MM.1S (cell line): ENCODE measurements at regions not wholly inside any gene's neighbourhood (a gene's known extent, or its start where the extent isn't known, plus 50 kb on each side); places are given as distances from the start of the nearest gene placed in this dataset.

Experiments
- DNase-seq: peaks from one replicate; pipeline ENCODE4 v3.0.0-alpha.2; 2015
- H2AFZ ChIP-seq: fragments of 300-600 bp; sonication (generic); 2 replicates; pipeline ENCODE4 v1.6.0; 2016; ENCODE audit warnings: antibody characterized with exemption, low read length
- H3F3A ChIP-seq: fragments of 300-600 bp; sonication (generic); 2 replicates; pipeline ENCODE4 v1.6.1; 2016; ENCODE audit warnings: mild to moderate bottlenecking, antibody characterized with exemption, low read length, moderate library complexity, mixed read lengths; ENCODE audit not compliant: insufficient read depth
- H3K27ac ChIP-seq: fragments of 300-600 bp; sonication (generic); 2 replicates; pipeline ENCODE4 v1.5.1; 2016; ENCODE audit warnings: mild to moderate bottlenecking, low read length
- H3K27me3 ChIP-seq: fragments of 300-600 bp; sonication (generic); replicated peaks from 2 replicates; pipeline ENCODE4 v1.6.0; 2016; ENCODE audit warnings: low read length; ENCODE audit not compliant: insufficient read depth
- H3K36me3 ChIP-seq: fragments of 300-600 bp; sonication (generic); replicated peaks from 2 replicates; pipeline ENCODE4 v1.6.1; 2016; ENCODE audit warnings: mild to moderate bottlenecking, low read length, mixed read lengths; ENCODE audit not compliant: insufficient read depth
- H3K4me1 ChIP-seq: fragments of 300-600 bp; sonication (generic); 2 replicates; pipeline ENCODE4 v1.6.1; 2016; ENCODE audit warnings: low read length, mixed read lengths
- H3K4me2 ChIP-seq: fragments of 300-600 bp; sonication (generic); 2 replicates; pipeline ENCODE4 v1.6.0; 2016; ENCODE audit warnings: low read depth, low read length
- H3K4me3 ChIP-seq: fragments of 300-600 bp; sonication (generic); 2 replicates; pipeline ENCODE4 v1.5.1; 2016; ENCODE audit warnings: low read length, mixed read lengths
- H3K79me2 ChIP-seq: fragments of 300-600 bp; sonication (generic); 2 replicates; pipeline ENCODE4 v1.6.1; 2016; ENCODE audit warnings: mixed run types, low read length, mixed read lengths
- H3K9ac ChIP-seq: fragments of 300-600 bp; sonication (generic); 2 replicates; pipeline ENCODE4 v1.6.1; 2016; ENCODE audit warnings: low read length, mixed read lengths
- H3K9me2 ChIP-seq: fragments of 300-600 bp; sonication (generic); replicated peaks from 2 replicates; pipeline ENCODE4 v1.6.1; 2016; ENCODE audit warnings: mild to moderate bottlenecking, low read length, mixed read lengths; ENCODE audit not compliant: insufficient read depth
- H3K9me3 ChIP-seq: fragments of 300-600 bp; sonication (generic); replicated peaks from 2 replicates; pipeline ENCODE4 v1.6.1; 2016; ENCODE audit warnings: mild to moderate bottlenecking, low read length, mixed read lengths; ENCODE audit not compliant: insufficient read depth
- H4K20me1 ChIP-seq: fragments of 300-600 bp; sonication (generic); 2 replicates; pipeline ENCODE4 v1.6.1; 2016; ENCODE audit warnings: mild to moderate bottlenecking, low read length, moderate library complexity, mixed read lengths; ENCODE audit not compliant: insufficient read depth
- CTCF ChIP-seq: fragments of 300-600 bp; sonication (generic); IDR thresholded peaks from 2 replicates; pipeline ENCODE4 v1.5.1; 2016; ENCODE audit warnings: antibody characterized with exemption, low read length, mixed read lengths
- EZH2 ChIP-seq: fragments of 300-600 bp; sonication (generic); optimal IDR thresholded peaks from 2 replicates; pipeline ENCODE3; 2017; ENCODE audit warnings: low read depth, mild to moderate bottlenecking, antibody characterized with exemption, low read length, mixed read lengths
- EZH2phosphoT487 ChIP-seq: fragments of 300-600 bp; sonication (generic); IDR thresholded peaks from 2 replicates; pipeline ENCODE4 v1.6.1; 2018; ENCODE audit warnings: antibody characterized with exemption, low read length

- Histone ChIP-seq H3K4me2 (no peak overlapping the region), H3K4me3 (no peak overlapping the region), H3K9me2 (no peaks in the 10 kb centered on the region), H2AFZ (no peak overlapping the region), H3K9ac (no peak overlapping the region), H3K27me3 (no peaks in the 10 kb centered on the region), H3K36me3 (no peaks in the 10 kb centered on the region), H3K9me3 (no peaks in the 10 kb centered on the region), H3K79me2 (no peaks in the 10 kb centered on the region), H3F3A (no peaks in the 10 kb centered on the region), H3K27ac (no peak overlapping the region), H3K4me1 (no peaks in the 10 kb centered on the region), H4K20me1 (no peaks in the 10 kb centered on the region)
- TF ChIP-seq EZH2phosphoT487 (no peak), EZH2 (no peak)
- DNase-seq: no peak
Observed at GRCh38 chr5:30523061-30523460, 670.4 kb upstream of the CDH6 start.

- Histone ChIP-seq H3K27me3 (no peaks in the 10 kb centered on the region), H3K36me3 (no peaks in the 10 kb centered on the region), H3K9me2 (no peaks in the 10 kb centered on the region), H4K20me1 (no peaks in the 10 kb centered on the region), H3K9ac (no peak overlapping the region), H3K4me2 (no peak overlapping the region), H3K4me1 (no peaks in the 10 kb centered on the region), H3K27ac (no peak overlapping the region), H3F3A (no peaks in the 10 kb centered on the region), H2AFZ (no peak overlapping the region), H3K4me3 (no peak overlapping the region), H3K9me3 (no peaks in the 10 kb centered on the region), H3K79me2 (no peaks in the 10 kb centered on the region)
- no peak for TF ChIP-seq EZH2phosphoT487
- no peak for TF ChIP-seq EZH2
- DNase-seq: no peak
Observed at GRCh38 chr5:30505014-30505886, 688.2 kb upstream of the CDH6 start.

DNA sequence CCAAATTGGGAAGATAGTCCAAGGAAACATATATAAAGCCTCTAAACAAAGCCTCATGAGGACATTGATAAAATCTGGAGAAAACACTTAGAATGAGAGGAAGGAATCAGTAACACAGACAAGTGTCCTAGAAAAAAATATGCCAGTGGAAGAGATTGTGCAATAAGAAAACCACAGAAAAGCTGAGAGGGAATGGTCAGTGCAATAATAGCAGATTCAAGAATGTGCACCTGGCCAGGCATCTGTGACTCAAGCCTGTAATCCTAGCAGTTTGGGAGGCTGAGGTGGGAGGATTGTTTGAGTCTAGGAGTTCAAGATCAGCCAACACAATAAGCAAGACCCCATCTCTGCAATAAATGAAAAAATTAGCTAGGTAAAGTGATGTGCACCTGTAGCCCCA, 691.2 kb upstream of the CDH6 start:
- Histone ChIP-seq H3K9me2 (no peaks in the 10 kb centered on the region), H3K4me2 (no peak overlapping the region), H3K27me3 (no peaks in the 10 kb centered on the region), H3K36me3 (no peaks in the 10 kb centered on the region), H3K4me3 (no peak overlapping the region), H2AFZ (no peak overlapping the region), H3K27ac (no peak overlapping the region), H3K4me1 (no peaks in the 10 kb centered on the region), H4K20me1 (no peaks in the 10 kb centered on the region), H3K9ac (no peak overlapping the region), H3K9me3 (no peaks in the 10 kb centered on the region), H3F3A (no peaks in the 10 kb centered on the region), H3K79me2 (no peaks in the 10 kb centered on the region)
- TF ChIP-seq EZH2 (no peak), EZH2phosphoT487 (no peak), CTCF (no peak)
- DNase-seq: no peak

DNA sequence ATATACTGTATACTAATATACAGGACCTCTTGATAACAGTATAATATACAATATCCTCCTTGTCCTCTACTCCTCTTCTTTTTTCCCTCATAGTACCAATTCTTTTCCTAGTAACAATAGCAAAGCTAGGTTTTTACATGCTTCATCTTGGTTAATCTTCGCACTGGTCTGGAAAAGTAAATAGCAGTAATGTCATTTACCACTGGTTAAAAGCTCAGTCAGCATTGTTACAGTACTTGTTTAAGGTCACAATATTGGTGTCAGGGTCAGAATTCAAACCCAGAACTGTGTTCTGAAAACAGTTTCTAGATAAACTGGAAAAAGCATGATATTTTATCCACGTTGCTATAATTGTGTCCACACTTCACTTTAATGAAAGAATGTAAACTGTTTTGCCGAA, 692.4 kb upstream of the CDH6 start:
- TF ChIP-seq CTCF (no peak), EZH2phosphoT487 (no peak), EZH2 (no peak)

More for the DNA sequence above, 692.4 kb upstream of the CDH6 start:
- no peak for DNase-seq
- no peaks in the 10 kb centered on the region for H3K27me3 ChIP-seq
- no peaks in the 10 kb centered on the region for H4K20me1 ChIP-seq
- no peak overlapping the region for H2AFZ ChIP-seq
- no peak overlapping the region for H3K27ac ChIP-seq
- H3K4me2 ChIP-seq: no peak overlapping the region
- H3K4me1 ChIP-seq: no peaks in the 10 kb centered on the region
- no peaks in the 10 kb centered on the region for H3F3A ChIP-seq
- no peak overlapping the region for H3K9ac ChIP-seq
- H3K4me3 ChIP-seq: no peak overlapping the region
- H3K36me3 ChIP-seq: no peaks in the 10 kb centered on the region
- no peaks in the 10 kb centered on the region for H3K9me2 ChIP-seq
- H3K9me3 ChIP-seq: no peaks in the 10 kb centered on the region
- no peaks in the 10 kb centered on the region for H3K79me2 ChIP-seq
